GM23338 (cell line): ENCODE measurements at regions not wholly inside any gene's neighbourhood (a gene's known extent, or its start where the extent isn't known, plus 50 kb on each side); places are given as distances from the start of the nearest gene placed in this dataset.
A peak's percentile ranks its signal among the peaks of the same experiment; 100 is the strongest.

Experiments used
- ATAC-seq: fragments of 200-7000 bp; cut with Tn5 transposase; 3 replicates; pipeline ENCODE4 v1.9.1; 2020
- DNase-seq: peaks from one replicate; pipeline ENCODE4 v3.0.0-alpha.2; 2015; ENCODE audit warnings: low spot score
- H2AFZ ChIP-seq: fragments of 200-600 bp; sonication (generic); 2 replicates; pipeline ENCODE4 v1.8.0; 2016; ENCODE audit warnings: antibody characterized with exemption, mild to moderate bottlenecking, moderate library complexity
- H3F3A ChIP-seq: fragments of 200-600 bp; sonication (generic); replicated peaks from 2 replicates; pipeline ENCODE4 v1.8.0; 2017; ENCODE audit warnings: antibody characterized with exemption, mixed run types, low read depth
- H3K27ac ChIP-seq: fragments of 200-600 bp; sonication (generic); 2 replicates; pipeline ENCODE4 v1.6.1; 2016; ENCODE audit warnings: low read depth
- H3K27me3 ChIP-seq: fragments of 200-600 bp; sonication (generic); 2 replicates; pipeline ENCODE4 v1.8.0; 2016; ENCODE audit warnings: mild to moderate bottlenecking, mixed run types, moderate library complexity; ENCODE audit not compliant: insufficient read depth
- H3K36me3 ChIP-seq: fragments of 200-600 bp; sonication (generic); 2 replicates; pipeline ENCODE4 v1.8.0; 2016; ENCODE audit warnings: mild to moderate bottlenecking; ENCODE audit not compliant: insufficient read depth
- H3K4me1 ChIP-seq: fragments of 200-600 bp; sonication (generic); 2 replicates; pipeline ENCODE4 v1.8.0; 2016; ENCODE audit warnings: mild to moderate bottlenecking, moderate library complexity; ENCODE audit not compliant: insufficient read depth
- H3K4me2 ChIP-seq: fragments of 200-600 bp; sonication (generic); 2 replicates; pipeline ENCODE4 v1.7.1; 2017; ENCODE audit warnings: mixed run types
- H3K4me3 ChIP-seq: fragments of 200-600 bp; sonication (generic); 2 replicates; pipeline ENCODE4 v1.6.1; 2016; ENCODE audit warnings: mixed run types
- H3K79me2 ChIP-seq: fragments of 200-600 bp; sonication (generic); replicated peaks from 2 replicates; pipeline ENCODE4 v1.8.0; 2017; ENCODE audit warnings: mild to moderate bottlenecking; ENCODE audit not compliant: insufficient read depth
- H3K9me2 ChIP-seq: fragments of 200-600 bp; sonication (generic); 2 replicates; pipeline ENCODE4 v1.8.0; 2017; ENCODE audit not compliant: insufficient read depth
- H4K20me1 ChIP-seq: fragments of 200-600 bp; sonication (generic); replicated peaks from 2 replicates; pipeline ENCODE4 v1.8.0; 2017; ENCODE audit warnings: mild to moderate bottlenecking; ENCODE audit not compliant: insufficient read depth
- H3K27ac Mint-ChIP-seq: 2 replicates; pipeline ENCODE4 v1.8.0; 2020; ENCODE audit warnings: inconsistent platforms, mild to moderate bottlenecking, moderate library complexity, mixed read lengths
- H3K27me3 Mint-ChIP-seq: 3 replicates; pipeline ENCODE4 v1.8.0; 2022; ENCODE audit warnings: low read depth, mild to moderate bottlenecking, moderate library complexity, mixed read lengths, inconsistent platforms; ENCODE audit not compliant: insufficient read depth, poor library complexity
- H3K36me3 Mint-ChIP-seq: 3 replicates; pipeline ENCODE4 v1.8.0; 2021; ENCODE audit warnings: low read depth, mild to moderate bottlenecking, inconsistent platforms, moderate library complexity, mixed read lengths
- H3K4me1 Mint-ChIP-seq: 3 replicates; pipeline ENCODE4 v1.8.0; 2020; ENCODE audit warnings: mild to moderate bottlenecking, inconsistent platforms, mixed read lengths
- H3K4me3 Mint-ChIP-seq: 3 replicates; pipeline ENCODE4 v1.8.0; 2021; ENCODE audit warnings: moderate library complexity, mild to moderate bottlenecking, inconsistent platforms, mixed read lengths
- H3K9me3 Mint-ChIP-seq: 3 replicates; pipeline ENCODE4 v1.8.0; 2020; ENCODE audit warnings: moderate library complexity, mild to moderate bottlenecking, inconsistent platforms, mixed read lengths
- CREB1 ChIP-seq: fragments of 250-450 bp; sonication (Bioruptor Pico); IDR thresholded peaks from 2 replicates; pipeline ENCODE4 v1.5.0; 2020; ENCODE audit warnings: low read depth, mild to moderate bottlenecking, moderate library complexity
- CTCF ChIP-seq, 2 experiments: fragments of 200-600 bp in 1 of 2; sonication (generic) in 1 of 2; conservative IDR thresholded peaks; 2 replicates each; pipeline versions ENCODE4 v1.5.1 to v1.6.1; 2016 to 2017; ENCODE audit warnings: antibody characterized with exemption in 2 of 2, low read depth in 2 of 2, mild to moderate bottlenecking in 2 of 2, moderate library complexity in 1 of 2
- ETS1 ChIP-seq: IDR thresholded peaks from 2 replicates; pipeline ENCODE4 v1.6.1; 2016; ENCODE audit warnings: antibody characterized with exemption
- EZH2 ChIP-seq: fragments of 200-600 bp; sonication (generic); IDR thresholded peaks from one replicate; pipeline ENCODE4 v1.8.0; 2017; ENCODE audit warnings: antibody characterized with exemption, mild to moderate bottlenecking, low read depth; ENCODE audit not compliant: unreplicated experiment
- NANOG ChIP-seq: IDR thresholded peaks from 2 replicates; pipeline ENCODE4 v1.6.1; 2016; ENCODE audit warnings: antibody characterized with exemption, borderline replicate concordance
- POLR2AphosphoS5 ChIP-seq: IDR thresholded peaks from 2 replicates; pipeline ENCODE4 v1.6.1; 2016; ENCODE audit warnings: antibody characterized with exemption, low read depth
- REST ChIP-seq: IDR thresholded peaks from one replicate; pipeline ENCODE4 v1.6.1; 2018; ENCODE audit warnings: antibody characterized with exemption; ENCODE audit not compliant: unreplicated experiment
- ZNF331 ChIP-seq: fragments of 250-450 bp; sonication (Bioruptor Pico); IDR thresholded peaks from 2 replicates; pipeline ENCODE4 v1.5.0; 2020; ENCODE audit warnings: low read depth, mild to moderate bottlenecking, moderate library complexity
- ZNF462 ChIP-seq: fragments of 250-450 bp; sonication (Bioruptor Pico); IDR thresholded peaks from 2 replicates; pipeline ENCODE4 v1.5.0; 2020; ENCODE audit warnings: mild to moderate bottlenecking, moderate library complexity

- Histone ChIP-seq H3K4me3 (no peak overlapping the region), H3K36me3 (no peaks in the 10 kb centered on the region), H3K4me2 (peak overlapping the region; percentile 2; the same call in 1 of the 2 replicates), H3F3A (no peaks in the 10 kb centered on the region), H2AFZ (no peak overlapping the region), H3K79me2 (no peaks in the 10 kb centered on the region), H3K9me2 (peaks cover 13% of the 10 kb centered on the region), H3K27ac (no peak overlapping the region), H4K20me1 (no peaks in the 10 kb centered on the region), H3K27me3 (no peaks in the 10 kb centered on the region), H3K4me1 (0 out of 2 replicates have a peak, but pooled peaks cover 10% of the 10 kb centered on the region)
- H3K36me3 Mint-ChIP-seq = peaks cover 7% of the 10 kb centered on the region; the same call in 2 of the 3 replicates
- H3K27ac Mint-ChIP-seq = peak overlapping the region; percentile 76
- H3K4me1 Mint-ChIP-seq = peaks cover 13% of the 10 kb centered on the region
- ATAC-seq (peak; percentile 45; the same call in 1 of the 3 replicates), DNase-seq (peak; percentile 50)
- TF ChIP-seq CREB1 (CRISPR knock-in tag) = no peak
- TF ChIP-seq NANOG = no peak
- no peak for TF ChIP-seq ZNF331
- no peak for TF ChIP-seq ZNF462
- TF ChIP-seq REST = no peak
- TF ChIP-seq ETS1 = no peak
- TF ChIP-seq CTCF (conservative IDR thresholded peaks at IDR 0.05; ENCODE audit: low read depth in 2 of 2) = no peak
- no peak for TF ChIP-seq EZH2
- TF ChIP-seq POLR2AphosphoS5 = no peak
- no peaks in the 10 kb centered on the region for H3K27me3 Mint-ChIP-seq
- no peak overlapping the region for H3K4me3 Mint-ChIP-seq
- no peaks in the 10 kb centered on the region for H3K9me3 Mint-ChIP-seq
These were observed 196.6 kb upstream of the AGA start for GRCh38 chr4:177638871-177639270.
